CD4-positive, CD25-positive, alpha-beta regulatory T cell (primary cell): ENCODE measurements at regions not wholly inside any gene's neighbourhood (a gene's known extent, or its start where the extent isn't known, plus 50 kb on each side); places are given as distances from the start of the nearest gene placed in this dataset.

Source experiments
- ATAC-seq, 2 donors: fragments of 150-1000 bp; cut with Tn5 transposase; one replicate each; pipeline ENCODE4 v1.10.0; 2021; ENCODE audit warnings: low read depth in 2 of 2, moderate number of reproducible peaks in 2 of 2, moderate library complexity in 1 of 2
- DNase-seq, 3 donors: peaks; one replicate each; pipeline versions ENCODE4 v3.0.0 to v3.0.0-alpha.2; 2012 to 2022; ENCODE audit warnings: mixed read lengths in 1 of 3
- H3K27ac ChIP-seq: one replicate; pipeline ENCODE4 v1.7.0; 2013; ENCODE audit warnings: mild to moderate bottlenecking, low read length; ENCODE audit not compliant: insufficient read depth, poor library complexity, severe bottlenecking
- H3K27me3 ChIP-seq: one replicate; pipeline ENCODE4 v1.7.0; 2013; ENCODE audit warnings: low read length; ENCODE audit not compliant: control insufficient read depth, insufficient read depth
- H3K36me3 ChIP-seq: one replicate; pipeline ENCODE4 v1.7.0; 2013; ENCODE audit warnings: mild to moderate bottlenecking, low read length, moderate library complexity; ENCODE audit not compliant: control insufficient read depth, insufficient read depth
- H3K4me1 ChIP-seq: 2 replicates; pipeline ENCODE4 v1.7.0; 2013; ENCODE audit warnings: mild to moderate bottlenecking, low read length; ENCODE audit not compliant: insufficient read depth, control insufficient read depth, poor library complexity, severe bottlenecking
- H3K4me3 ChIP-seq: one replicate; pipeline ENCODE4 v1.7.0; 2013; ENCODE audit warnings: low read depth, mild to moderate bottlenecking, low read length, moderate library complexity
- H3K9me3 ChIP-seq, 2 experiments: 1 replicate in 1 of 2; 2 replicates in 1 of 2; pipeline ENCODE4 v1.7.0; 2013; ENCODE audit warnings: low read length in 2 of 2, mild to moderate bottlenecking in 1 of 2, moderate library complexity in 1 of 2; ENCODE audit not compliant: control insufficient read depth in 2 of 2
- H3K27ac Mint-ChIP-seq, 3 donors: one replicate each; pipeline ENCODE4 v1.8.0; 2020 to 2022; ENCODE audit warnings: mild to moderate bottlenecking in 3 of 3, mixed read lengths in 3 of 3, moderate library complexity in 2 of 3
- H3K27me3 Mint-ChIP-seq: one replicate; pipeline ENCODE4 v1.8.0; 2022; ENCODE audit warnings: mild to moderate bottlenecking, mixed read lengths
- H3K36me3 Mint-ChIP-seq: one replicate; pipeline ENCODE4 v1.8.0; 2020; ENCODE audit warnings: mixed read lengths
- H3K4me1 Mint-ChIP-seq, 4 donors: one replicate each; pipeline ENCODE4 v1.8.0; 2020 to 2022; ENCODE audit warnings: mixed read lengths in 4 of 4, mild to moderate bottlenecking in 1 of 4
- H3K4me3 Mint-ChIP-seq, 4 donors: one replicate each; pipeline ENCODE4 v1.8.0; 2020 to 2022; ENCODE audit warnings: mild to moderate bottlenecking in 4 of 4, mixed read lengths in 4 of 4, moderate library complexity in 3 of 4
- H3K9me3 Mint-ChIP-seq, 7 donors: one replicate each; pipeline ENCODE4 v1.8.0; 2020 to 2022; ENCODE audit warnings: mixed read lengths in 7 of 7, mild to moderate bottlenecking in 3 of 7, moderate library complexity in 2 of 7

- Histone ChIP-seq H3K36me3 (no peaks in the 10 kb centered on the region), H3K27ac (no peak overlapping the region), H3K4me3 (no peak overlapping the region), H3K9me3 (no peaks in the 10 kb centered on the region), H3K4me1 (no peaks in the 10 kb centered on the region), H3K27me3 (peaks cover 8% of the 10 kb centered on the region)
- ATAC-seq (no peak), DNase-seq (no peak)
- Mint-ChIP-seq H3K9me3 (peaks cover 0 to 6% (median 3%) of the 10 kb centered on the region in 7 donors), H3K4me1 (peaks cover 0 to 3% (median 0%) of the 10 kb centered on the region in 4 donors), H3K27ac (no peak overlapping the region), H3K4me3 (no peak overlapping the region), H3K36me3 (peaks cover 3% of the 10 kb centered on the region), H3K27me3 (peaks cover 4% of the 10 kb centered on the region)
These were observed 107.6 kb upstream of the KIF2A start for GRCh38 chr5:62198421-62198820.

- peak overlapping the region in 1 of 3 donors; percentile 81 for H3K27ac Mint-ChIP-seq
- H3K36me3 Mint-ChIP-seq = no peaks in the 10 kb centered on the region
- H3K27me3 Mint-ChIP-seq = peaks cover 4% of the 10 kb centered on the region
- H3K4me1 Mint-ChIP-seq = peaks cover 0 to 3% (median 0%) of the 10 kb centered on the region in 4 donors
- no peaks in the 10 kb centered on the region for H3K36me3 ChIP-seq
- no peak overlapping the region for H3K4me3 Mint-ChIP-seq
- H3K27me3 ChIP-seq = peaks cover 8% of the 10 kb centered on the region
- DNase-seq (peak in 1 of 3 donors; percentile 4), ATAC-seq (no peak)
- no peak overlapping the region for H3K27ac ChIP-seq
- H3K9me3 Mint-ChIP-seq = peaks cover 0 to 1% (median 0%) of the 10 kb centered on the region in 7 donors
- H3K4me1 ChIP-seq = no peaks in the 10 kb centered on the region
- no peak overlapping the region for H3K4me3 ChIP-seq
- no peaks in the 10 kb centered on the region for H3K9me3 ChIP-seq
These were observed 106.0 kb upstream of the KIF2A start for GRCh38 chr5:62199792-62200716.

- Histone ChIP-seq H3K4me1 (no peaks in the 10 kb centered on the region), H3K36me3 (no peaks in the 10 kb centered on the region), H3K9me3 (no peaks in the 10 kb centered on the region), H3K27ac (no peak overlapping the region), H3K27me3 (peaks cover 6% of the 10 kb centered on the region), H3K4me3 (no peak overlapping the region)
- H3K36me3 Mint-ChIP-seq = no peaks in the 10 kb centered on the region
- DNase-seq (no peak), ATAC-seq (no peak)
- peaks cover 0 to 1% (median 0%) of the 10 kb centered on the region in 7 donors for H3K9me3 Mint-ChIP-seq
- H3K4me3 Mint-ChIP-seq = no peak overlapping the region
- peaks cover 0 to 3% (median 0%) of the 10 kb centered on the region in 4 donors for H3K4me1 Mint-ChIP-seq
- H3K27me3 Mint-ChIP-seq = peaks cover 11% of the 10 kb centered on the region
- H3K27ac Mint-ChIP-seq = no peak overlapping the region
These were observed 99.7 kb upstream of the KIF2A start for GRCh38 chr5:62206150-62206829.

- Mint-ChIP-seq H3K4me3 (no peak overlapping the region), H3K9me3 (peaks cover 0 to 1% (median 0%) of the 10 kb centered on the region in 7 donors), H3K27me3 (peaks cover 14% of the 10 kb centered on the region), H3K36me3 (no peaks in the 10 kb centered on the region), H3K27ac (no peak overlapping the region), H3K4me1 (no peaks in the 10 kb centered on the region)
- peaks cover 10% of the 10 kb centered on the region for H3K27me3 ChIP-seq
- H3K9me3 ChIP-seq = no peaks in the 10 kb centered on the region
- no peaks in the 10 kb centered on the region for H3K36me3 ChIP-seq
- H3K4me3 ChIP-seq = no peak overlapping the region
- no peak overlapping the region for H3K27ac ChIP-seq
- DNase-seq (no peak), ATAC-seq (no peak)
- no peaks in the 10 kb centered on the region for H3K4me1 ChIP-seq
These were observed 97.7 kb upstream of the KIF2A start for GRCh38 chr5:62208218-62208852.

GRCh38 chr5:62211405-62211804 is 94.6 kb upstream of the KIF2A start:
- peaks cover 17% of the 10 kb centered on the region for H3K27me3 ChIP-seq
- H3K4me3 Mint-ChIP-seq = no peak overlapping the region
- H3K4me3 ChIP-seq = no peak overlapping the region
- no peak overlapping the region for H3K27ac ChIP-seq
- no peaks in the 10 kb centered on the region for H3K4me1 Mint-ChIP-seq
- no peaks in the 10 kb centered on the region for H3K4me1 ChIP-seq
- no peaks in the 10 kb centered on the region for H3K9me3 ChIP-seq
- H3K9me3 Mint-ChIP-seq = peaks cover 0 to 2% (median 0%) of the 10 kb centered on the region in 7 donors
- H3K27me3 Mint-ChIP-seq = peaks cover 25% of the 10 kb centered on the region
- no peaks in the 10 kb centered on the region for H3K36me3 ChIP-seq
- ATAC-seq = no peak
- no peak overlapping the region for H3K27ac Mint-ChIP-seq
- no peak for DNase-seq
- no peaks in the 10 kb centered on the region for H3K36me3 Mint-ChIP-seq

GRCh38 chr5:62212648-62213047 is 93.4 kb upstream of the KIF2A start:
- no peaks in the 10 kb centered on the region for H3K36me3 Mint-ChIP-seq
- H3K27ac Mint-ChIP-seq = no peak overlapping the region
- Histone ChIP-seq H3K27me3 (peaks cover 16% of the 10 kb centered on the region), H3K4me1 (no peaks in the 10 kb centered on the region), H3K27ac (no peak overlapping the region), H3K4me3 (no peak overlapping the region), H3K9me3 (no peaks in the 10 kb centered on the region), H3K36me3 (no peaks in the 10 kb centered on the region)
- no peak for ATAC-seq
- H3K4me3 Mint-ChIP-seq = no peak overlapping the region
- no peaks in the 10 kb centered on the region for H3K4me1 Mint-ChIP-seq
- no peak for DNase-seq
- peaks cover 0 to 2% (median 0%) of the 10 kb centered on the region in 7 donors for H3K9me3 Mint-ChIP-seq
- H3K27me3 Mint-ChIP-seq = peaks cover 32% of the 10 kb centered on the region

GRCh38 chr5:62214701-62215100 is 91.3 kb upstream of the KIF2A start:
- Histone ChIP-seq H3K27ac (no peak overlapping the region), H3K36me3 (no peaks in the 10 kb centered on the region), H3K4me1 (no peaks in the 10 kb centered on the region), H3K9me3 (no peaks in the 10 kb centered on the region), H3K4me3 (no peak overlapping the region), H3K27me3 (peaks cover 13% of the 10 kb centered on the region)
- DNase-seq = no peak
- peaks cover 32% of the 10 kb centered on the region for H3K27me3 Mint-ChIP-seq
- no peaks in the 10 kb centered on the region for H3K4me1 Mint-ChIP-seq
- H3K9me3 Mint-ChIP-seq = peaks cover 0 to 5% (median 0%) of the 10 kb centered on the region in 7 donors
- no peak overlapping the region for H3K27ac Mint-ChIP-seq
- H3K36me3 Mint-ChIP-seq = no peaks in the 10 kb centered on the region
- ATAC-seq = no peak
- H3K4me3 Mint-ChIP-seq = no peak overlapping the region
